ENCODE measurements at regions not wholly inside any gene's neighbourhood (a gene's known extent, or its start where the extent isn't known, plus 50 kb on each side); places are given as distances from the start of the nearest gene placed in this dataset.
"Not testable (repeated sequence)": the region's sequence is repeated elsewhere in the genome, so short reads cannot be mapped to it uniquely, and the experiment has no call there.

DNA sequence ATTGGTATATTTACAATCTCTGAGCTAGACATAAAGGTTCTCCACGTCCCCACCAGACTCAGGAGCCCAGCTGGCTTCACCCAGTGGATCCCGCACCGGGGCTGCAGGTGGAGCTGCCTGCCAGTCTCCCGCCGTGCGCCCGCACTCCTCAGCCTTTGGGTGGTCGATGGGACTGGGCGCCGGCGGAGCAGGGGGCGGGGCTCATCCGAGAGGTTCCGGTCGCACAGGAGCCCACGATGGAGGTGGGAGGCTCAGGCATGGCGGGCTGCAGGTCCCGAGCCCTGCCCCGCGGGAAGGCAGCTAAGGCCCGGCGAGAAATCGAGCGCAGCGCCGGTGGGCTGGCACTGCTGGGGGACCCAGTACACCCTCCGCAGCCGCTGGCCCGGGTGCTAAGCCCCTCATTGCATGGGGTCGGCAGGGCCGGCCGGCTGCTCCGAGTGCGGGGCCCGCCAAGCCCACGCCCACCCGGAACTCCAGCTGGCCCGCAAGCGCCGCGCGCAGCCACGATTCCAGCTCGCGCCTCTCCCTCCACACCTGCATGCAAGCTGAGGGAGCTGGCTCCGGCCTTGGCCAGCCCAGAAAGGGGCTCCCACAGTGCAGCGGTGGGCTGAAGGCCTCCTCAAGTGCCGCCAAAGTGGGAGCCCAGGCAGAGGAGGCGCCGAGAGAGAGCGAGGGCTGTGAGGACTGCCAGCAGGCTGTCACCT lies 396.8 kb upstream of the LCORL start:
- not testable (repeated sequence) for DNase-seq (ENCODE audit: low read depth, low spot score); H3K27ac ChIP-seq

DNA sequence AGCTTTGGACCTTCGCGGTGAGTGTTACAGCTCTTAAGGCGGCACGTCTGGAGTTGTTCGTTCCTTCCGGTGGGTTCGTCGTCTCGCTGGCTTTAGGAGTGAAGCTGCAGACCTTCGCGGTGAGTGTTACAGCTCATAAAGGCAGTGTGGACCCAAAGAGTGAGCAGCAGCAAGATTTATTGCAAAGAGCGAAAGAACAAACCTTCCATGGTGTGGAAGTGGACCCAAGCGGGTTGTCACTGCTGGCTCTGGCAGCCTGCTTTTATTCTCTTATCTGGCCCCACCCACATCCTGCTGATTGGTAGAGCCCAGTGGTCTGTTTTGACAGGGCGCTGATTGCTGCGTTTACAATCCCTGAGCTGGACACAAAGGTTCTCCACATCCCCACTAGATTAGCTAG lies 396.1 kb upstream of the LCORL start:
- not testable (repeated sequence) for DNase-seq (ENCODE audit: low read depth, low spot score); H3K27ac ChIP-seq

DNA sequence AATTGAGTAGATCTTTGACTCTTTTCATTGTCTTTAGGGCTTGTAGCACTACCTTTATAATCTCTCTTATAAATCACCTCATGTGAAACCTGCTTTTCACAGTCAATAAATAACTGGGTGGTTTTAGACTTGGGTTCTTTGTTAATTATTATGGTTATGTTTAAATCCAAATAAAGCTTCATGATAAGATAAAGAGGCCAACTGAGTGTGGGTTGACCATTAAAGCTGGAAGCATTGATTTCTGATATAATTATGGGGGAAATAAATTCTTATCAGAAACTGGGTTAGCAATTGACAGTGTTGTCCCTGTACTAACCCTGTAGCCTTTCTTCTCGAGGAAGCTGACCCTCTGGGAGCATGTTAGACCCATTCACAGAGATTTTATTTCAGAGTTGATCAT lies 384.7 kb upstream of the LCORL start:
- no peak for DNase-seq (ENCODE audit: low read depth, low spot score)

DNA sequence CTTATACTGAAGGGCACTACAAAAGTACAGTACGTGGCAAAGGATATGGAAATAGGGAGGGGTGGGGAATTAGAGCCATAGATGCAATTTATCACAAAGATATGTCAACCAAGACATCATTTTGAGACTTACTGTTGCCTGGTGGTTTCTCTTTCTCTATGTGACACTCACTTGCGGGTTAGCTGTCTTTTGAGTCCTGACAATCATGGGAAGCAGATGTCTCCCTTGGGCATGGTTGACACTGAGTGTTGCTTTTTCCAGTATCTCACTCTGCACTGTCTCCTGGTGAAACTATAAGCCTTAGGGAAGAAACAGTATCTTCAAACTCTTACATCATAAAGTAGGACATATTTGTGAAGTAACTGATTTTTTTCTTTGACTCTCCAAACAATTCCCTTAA lies 383.5 kb upstream of the LCORL start:
- no peak overlapping the region for H3K27ac ChIP-seq
- no peak for DNase-seq (ENCODE audit: low read depth, low spot score)

More for the DNA sequence above, 384.7 kb upstream of the LCORL start:
- no peak overlapping the region for H3K27ac ChIP-seq

DNA sequence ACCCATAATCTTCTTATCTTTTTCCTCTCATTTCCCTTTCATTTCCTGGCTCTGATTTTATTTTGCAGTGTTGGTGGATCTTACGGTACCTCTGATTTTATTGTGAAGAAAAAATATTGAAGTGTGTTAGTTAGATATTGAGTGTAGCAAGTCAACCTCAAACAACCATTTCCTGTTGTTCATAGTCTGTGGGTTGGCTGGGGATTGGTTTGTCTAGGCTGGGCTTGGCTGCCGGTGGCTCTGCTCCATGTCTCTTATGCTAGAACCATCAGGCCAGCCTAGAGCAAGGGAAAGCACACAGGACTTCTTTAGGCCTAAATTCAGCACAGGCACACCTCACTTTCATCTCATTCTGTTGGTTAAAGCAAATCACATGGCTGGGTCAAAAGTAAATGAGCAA lies 383.1 kb upstream of the LCORL start:
- no peak for DNase-seq (ENCODE audit: low read depth, low spot score)
- H3K27ac ChIP-seq = no peak overlapping the region

DNA sequence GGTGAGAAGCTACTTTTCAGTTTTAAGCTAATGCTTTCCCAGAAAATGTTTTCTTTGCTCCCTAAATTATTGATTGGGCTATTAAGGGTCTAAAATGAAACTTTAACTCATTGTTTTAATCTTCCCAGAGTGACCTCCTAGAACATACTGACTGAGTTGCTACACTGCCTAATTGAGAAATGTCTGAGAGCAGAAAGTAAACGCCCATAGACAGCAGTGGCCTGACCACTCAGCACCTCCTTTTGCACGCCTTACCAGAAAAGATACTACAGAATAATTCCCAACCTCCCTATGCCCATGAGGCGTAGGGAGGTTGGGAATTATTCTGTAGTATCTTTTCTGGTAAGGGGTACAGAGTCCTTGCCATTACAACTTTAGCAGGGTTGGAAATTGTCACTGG lies 381.8 kb upstream of the LCORL start:
- no peak for DNase-seq (ENCODE audit: low read depth, low spot score)
- H3K27ac ChIP-seq = no peak overlapping the region

DNA sequence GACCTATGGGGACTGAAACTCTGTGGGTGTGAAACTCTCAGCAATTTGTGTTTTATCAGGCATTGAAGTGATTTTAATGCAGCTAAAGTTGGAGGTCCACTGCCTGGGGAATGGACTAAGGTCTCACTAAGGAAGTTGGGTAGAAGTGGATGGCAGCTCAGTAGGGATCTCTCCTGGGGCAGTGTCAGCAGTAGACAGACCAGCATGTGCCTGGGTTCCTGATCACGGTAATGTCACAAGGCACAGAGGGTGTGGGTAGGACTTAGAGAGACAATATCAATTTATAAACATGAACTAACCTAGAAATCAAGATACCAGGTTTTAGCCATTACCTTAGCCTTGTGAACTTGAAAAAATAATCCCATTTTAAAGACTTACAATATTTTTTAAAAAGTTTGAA lies 380.3 kb upstream of the LCORL start:
- DNase-seq (ENCODE audit: low read depth, low spot score) = no peak
- H3K27ac ChIP-seq = no peak overlapping the region

DNA sequence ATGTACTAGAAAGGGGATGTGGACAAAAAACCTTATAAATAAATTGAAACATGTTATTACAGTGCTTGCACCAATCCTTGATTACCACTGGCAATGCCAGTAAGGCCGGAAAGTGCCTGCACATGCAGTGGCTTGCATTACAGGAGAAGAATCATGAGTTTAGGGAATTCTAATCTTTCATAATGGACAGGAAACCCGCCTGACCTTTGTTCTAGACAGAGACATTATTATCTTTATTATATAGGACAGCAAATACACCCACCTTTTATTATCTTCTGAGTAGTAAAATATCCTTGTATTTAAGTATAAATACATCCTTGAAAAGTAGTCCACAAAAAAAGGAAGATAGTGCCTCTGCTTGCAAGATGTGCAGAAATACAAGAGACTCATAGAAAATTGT lies 379.9 kb upstream of the LCORL start:
- no peak overlapping the region for H3K27ac ChIP-seq
- DNase-seq (ENCODE audit: low read depth, low spot score) = no peak

DNA sequence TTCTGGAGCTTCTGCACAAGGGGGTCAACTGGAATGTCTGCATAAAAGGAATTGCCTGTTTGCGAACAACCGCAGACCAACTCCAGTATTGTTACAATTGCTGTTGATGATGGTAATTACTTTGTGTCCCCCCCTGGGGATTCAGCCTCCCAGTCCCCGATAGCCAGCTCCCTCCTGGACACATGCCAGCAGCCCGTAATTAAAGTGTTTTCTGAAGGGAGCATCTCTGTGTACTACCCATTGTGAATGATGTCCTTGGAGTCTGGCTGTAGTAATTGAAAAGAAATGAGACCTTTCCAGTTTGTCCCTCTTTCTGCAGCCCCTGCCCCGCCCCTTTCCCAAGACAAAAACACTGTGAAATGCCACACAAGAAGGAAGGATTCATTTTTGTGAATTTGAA lies 377.1 kb upstream of the LCORL start:
- no peak for DNase-seq (ENCODE audit: low read depth, low spot score)
- no peak overlapping the region for H3K27ac ChIP-seq

DNA sequence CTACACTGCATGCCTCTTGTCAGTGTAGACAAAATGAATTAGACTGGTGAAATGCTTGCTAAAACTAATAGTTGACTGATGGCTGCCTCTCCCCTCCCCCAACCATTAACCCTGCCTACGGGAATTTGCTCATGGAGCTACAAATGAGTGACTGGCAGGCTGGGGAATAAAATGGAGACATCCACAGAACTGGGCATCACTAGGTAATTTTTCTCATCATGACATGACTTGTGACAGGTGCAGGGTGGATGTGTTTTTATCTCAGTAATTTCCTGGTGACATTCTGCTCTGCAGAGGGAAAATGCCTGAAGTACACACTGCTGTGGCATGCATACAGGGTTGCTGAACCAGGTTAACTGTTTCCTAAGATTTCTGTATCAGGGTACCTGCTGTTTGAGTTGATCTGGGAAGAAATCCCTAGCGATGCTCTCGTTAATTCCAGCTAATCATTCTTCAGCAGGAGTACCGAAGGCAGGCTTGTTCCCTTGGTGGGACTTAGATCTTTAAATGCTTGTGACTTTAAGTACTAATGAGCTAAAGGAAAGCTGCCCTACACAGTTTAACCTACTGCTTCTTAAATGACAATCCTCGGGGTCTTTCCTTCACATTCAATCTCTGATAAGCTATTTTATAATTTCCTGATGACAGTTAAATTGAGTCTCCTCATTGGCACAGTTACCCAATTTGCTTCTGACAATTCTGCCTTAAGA lies 376.3 kb upstream of the LCORL start:
- H3K27ac ChIP-seq = no peak overlapping the region
- DNase-seq (ENCODE audit: low read depth, low spot score) = no peak

DNA sequence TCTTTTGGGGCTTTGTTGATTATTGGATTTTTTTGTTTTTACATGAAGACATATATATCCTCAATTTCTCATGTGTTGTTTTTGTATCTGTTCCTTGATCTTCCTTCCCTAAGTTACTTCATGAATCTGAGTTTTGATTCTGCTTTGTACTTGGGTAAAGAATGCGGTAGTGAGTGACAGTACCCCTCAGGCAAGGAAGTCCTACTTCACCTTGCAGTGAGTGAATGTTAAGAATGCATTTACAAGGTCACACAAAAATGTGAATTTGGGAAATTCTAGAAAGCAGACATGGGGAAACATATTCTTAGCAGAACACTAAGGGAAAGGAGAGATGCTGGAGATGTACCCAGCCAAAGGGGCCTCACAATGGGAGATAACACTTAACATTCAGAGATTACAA lies 373.1 kb upstream of the LCORL start:
- DNase-seq (ENCODE audit: low read depth, low spot score) = no peak
- no peak overlapping the region for H3K27ac ChIP-seq

DNA sequence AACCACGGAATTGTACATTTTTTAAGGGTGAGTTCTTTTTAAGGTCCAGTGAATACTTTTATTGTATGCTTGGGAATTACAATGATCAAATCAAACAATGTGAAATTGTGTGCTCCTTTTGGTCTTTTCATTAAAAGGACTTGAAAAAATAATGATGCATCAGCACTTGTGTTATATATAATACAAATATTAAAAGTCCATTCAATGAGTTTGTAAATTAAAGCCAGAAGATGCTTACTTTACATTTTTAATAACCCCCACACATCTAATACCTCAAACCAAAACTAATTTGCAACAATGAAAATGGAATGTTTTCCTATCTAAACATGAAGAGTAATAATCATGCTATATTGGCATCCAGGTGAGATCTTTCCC lies 369.8 kb upstream of the LCORL start:
- DNase-seq (ENCODE audit: low read depth, low spot score) = no peak

DNA sequence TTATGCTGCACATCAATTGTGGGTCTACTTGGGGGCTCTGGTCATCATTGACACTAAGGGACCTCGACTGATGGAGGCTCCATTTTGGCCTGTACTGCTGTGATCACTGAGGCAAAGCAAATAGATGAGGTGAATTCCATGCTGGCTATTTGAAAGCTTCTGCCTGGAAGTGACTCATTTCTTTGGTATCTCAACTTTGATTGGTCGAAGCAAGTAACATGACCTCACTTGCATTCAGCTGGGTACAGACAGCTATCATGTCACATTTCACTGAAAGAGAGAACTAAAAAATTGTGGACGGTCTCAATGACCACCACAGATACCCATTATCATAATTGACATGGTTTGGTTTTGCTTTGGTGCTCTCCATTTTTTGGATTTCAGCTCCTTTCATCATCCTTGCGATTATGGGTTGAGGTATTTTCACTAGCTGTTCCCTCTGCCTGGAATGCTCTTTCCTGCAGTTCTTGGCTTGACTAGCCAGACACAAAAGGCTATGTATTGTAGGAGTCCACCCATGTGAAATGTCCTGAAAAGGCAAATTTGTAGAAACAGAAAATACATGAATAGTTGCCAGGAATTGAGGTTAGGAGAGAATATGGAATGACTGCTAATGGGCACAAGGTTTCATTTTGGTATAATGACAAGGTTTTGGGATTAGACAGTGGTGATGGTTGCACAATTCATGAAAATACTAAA lies 369.2 kb upstream of the LCORL start:
- DNase-seq (ENCODE audit: low read depth, low spot score) = no peak
- H3K27ac ChIP-seq = no peak overlapping the region

More for the DNA sequence above, 369.8 kb upstream of the LCORL start:
- no peak overlapping the region for H3K27ac ChIP-seq

DNA sequence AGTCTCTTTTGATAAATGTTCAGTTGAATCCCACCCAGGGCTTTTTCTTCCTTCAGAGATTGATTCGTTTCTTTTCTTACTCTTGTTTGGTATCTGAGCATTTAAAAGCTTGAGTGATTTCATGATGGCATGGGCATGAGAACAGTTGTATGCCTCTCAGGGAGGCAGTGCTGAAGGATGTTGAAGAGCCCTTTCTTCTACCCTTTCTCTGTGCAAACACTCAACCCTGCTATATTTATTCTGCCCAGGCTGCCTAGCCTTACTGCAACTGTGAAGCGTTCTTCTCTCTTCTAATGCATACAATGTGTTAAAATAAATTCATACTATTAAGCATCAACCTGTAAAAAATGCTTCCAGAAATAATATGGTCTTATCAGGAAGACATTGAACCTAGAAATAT lies 367.6 kb upstream of the LCORL start:
- no peak for DNase-seq (ENCODE audit: low read depth, low spot score)
- no peak overlapping the region for H3K27ac ChIP-seq

DNA sequence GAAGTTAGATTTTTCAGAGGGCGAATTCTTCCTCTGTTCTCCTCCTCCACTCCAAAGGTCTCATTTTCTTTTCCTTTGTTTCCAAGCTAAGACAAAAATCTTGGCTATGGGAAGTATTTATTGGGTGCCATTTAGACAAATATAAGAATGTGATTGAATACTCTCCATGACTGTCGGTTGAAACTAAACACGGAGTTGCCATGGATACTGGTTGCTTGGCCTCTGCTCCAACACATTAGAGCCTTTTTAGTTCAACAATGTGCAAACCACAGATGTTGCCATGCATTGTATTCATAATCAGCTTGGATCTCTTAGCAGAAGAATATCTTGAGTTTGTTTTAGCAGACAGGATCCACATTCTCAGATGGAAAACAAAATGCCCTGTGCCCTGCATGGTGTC lies 366.5 kb upstream of the LCORL start:
- no peak overlapping the region for H3K27ac ChIP-seq

DNA sequence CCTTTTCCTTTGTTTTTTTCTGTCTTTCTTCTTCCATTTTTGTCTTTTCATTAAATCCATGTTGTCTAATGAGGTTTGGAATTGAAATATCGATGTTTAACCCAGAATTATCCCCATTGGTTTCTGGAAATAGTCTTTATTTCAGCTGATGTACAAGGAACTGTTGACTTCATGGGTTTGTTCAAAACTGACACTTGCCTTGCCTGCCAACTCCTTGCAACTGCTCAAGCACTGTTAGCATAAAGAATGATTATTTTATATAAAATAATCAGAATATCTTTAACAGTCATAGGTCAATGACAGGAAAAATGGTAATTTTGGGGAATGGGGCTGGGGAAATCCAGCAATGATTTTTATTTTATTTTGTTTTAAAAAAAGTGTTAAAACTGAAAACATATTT lies 359.6 kb upstream of the LCORL start:
- no peak for DNase-seq (ENCODE audit: low read depth, low spot score)
- H3K27ac ChIP-seq = no peak overlapping the region

More for the DNA sequence above, 366.5 kb upstream of the LCORL start:
- no peak for DNase-seq (ENCODE audit: low read depth, low spot score)

DNA sequence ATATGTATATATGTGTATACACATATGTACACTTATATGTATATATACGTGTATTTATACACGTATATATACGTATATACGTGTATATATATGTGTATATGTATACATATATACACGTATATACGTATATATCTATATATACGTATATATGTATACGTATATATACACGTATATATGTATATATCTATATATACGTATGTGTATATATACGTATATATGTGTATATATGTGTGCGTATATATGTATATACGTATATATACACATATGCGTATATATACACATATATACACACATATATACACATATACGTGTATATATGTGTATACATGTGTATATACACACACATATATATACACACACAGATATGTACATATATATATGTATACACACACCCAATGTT lies 348.0 kb upstream of the LCORL start:
- DNase-seq (ENCODE audit: low read depth, low spot score) = no peak
- H3K27ac ChIP-seq = no peak overlapping the region

DNA sequence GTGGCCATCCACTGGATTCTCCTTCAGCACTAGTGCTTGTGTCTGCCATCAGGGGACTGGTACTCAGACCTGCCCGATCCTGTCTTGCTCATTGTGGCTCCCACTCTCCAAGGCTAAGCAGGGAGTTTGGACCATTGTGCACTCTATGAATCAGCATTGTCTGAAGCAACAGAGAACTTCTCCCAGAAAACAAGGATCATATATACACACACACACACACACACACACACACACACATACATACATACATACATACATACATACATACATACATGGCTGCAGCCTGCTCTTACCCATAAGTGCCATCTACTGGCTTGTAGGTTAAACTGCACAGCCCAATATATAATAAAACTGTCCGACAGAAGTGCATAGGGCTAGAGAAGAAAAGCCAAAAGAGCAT lies 345.3 kb upstream of the LCORL start:
- peak; percentile 24 for DNase-seq (ENCODE audit: low read depth, low spot score)

DNA sequence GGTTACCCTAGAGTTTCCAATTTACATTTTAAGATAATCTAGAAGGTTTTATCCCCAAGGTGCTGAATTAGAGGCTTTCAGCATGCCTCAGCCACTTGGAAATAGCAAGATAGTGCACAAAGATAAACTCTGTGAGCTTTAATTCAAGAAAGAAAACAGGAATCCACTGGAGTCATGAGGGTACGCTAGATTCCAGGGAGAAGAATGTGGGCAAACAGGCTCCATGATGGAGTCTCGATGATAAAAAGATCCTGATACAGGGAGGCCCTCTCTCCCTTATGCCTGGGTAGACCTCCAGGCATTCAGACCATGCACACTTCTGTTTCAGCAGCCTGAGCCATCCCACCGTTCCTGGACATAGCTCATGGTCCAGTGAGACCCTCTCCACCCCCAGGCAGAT lies 344.6 kb upstream of the LCORL start:
- no peak for DNase-seq (ENCODE audit: low read depth, low spot score)

More for the DNA sequence above, 345.3 kb upstream of the LCORL start:
- no peak overlapping the region for H3K27ac ChIP-seq

DNA sequence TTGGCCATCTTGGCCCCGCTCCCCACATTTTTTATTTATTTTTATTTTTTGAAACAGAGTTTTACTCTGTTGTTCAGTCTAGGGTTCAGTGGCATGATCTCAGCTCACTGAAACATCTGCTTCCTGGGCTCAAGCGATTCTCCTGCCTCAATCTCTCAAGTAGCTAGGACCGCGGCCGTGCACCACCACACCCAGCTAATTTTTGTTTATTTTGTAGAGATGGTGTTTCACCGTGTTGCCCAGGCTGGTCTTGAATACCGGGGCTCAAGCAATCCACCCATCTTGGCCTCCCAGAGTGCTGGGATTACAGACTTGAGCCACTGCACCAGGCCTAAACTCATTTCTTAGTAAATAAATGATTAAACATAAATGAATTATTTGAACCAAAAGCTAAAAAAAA lies 322.0 kb upstream of the LCORL start:
- H3K27ac ChIP-seq = no peak overlapping the region
- no peak for DNase-seq (ENCODE audit: low read depth, low spot score)

More for the DNA sequence above, 344.6 kb upstream of the LCORL start:
- H3K27ac ChIP-seq = no peak overlapping the region

DNA sequence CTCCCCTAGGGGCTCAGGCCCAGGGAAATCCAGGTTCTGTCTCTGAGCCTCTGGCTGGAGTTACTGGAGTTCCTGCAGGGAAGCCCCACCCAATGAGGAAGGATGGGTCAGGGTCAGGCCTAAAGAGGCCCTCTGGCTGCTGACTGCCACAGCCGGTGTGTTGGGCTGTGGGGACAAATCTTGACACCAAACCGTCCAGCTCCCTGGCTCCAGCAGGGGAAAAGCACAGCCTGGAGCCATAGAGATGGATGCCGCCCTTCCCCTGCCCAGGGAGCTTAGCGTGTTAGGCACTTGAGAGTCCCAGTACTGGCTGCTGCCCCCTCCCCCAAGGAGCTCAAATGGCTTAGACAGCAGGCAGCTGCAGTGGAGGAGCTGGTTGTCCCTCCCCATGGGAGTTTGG lies 321.3 kb upstream of the LCORL start:
- H3K27ac ChIP-seq = no peak overlapping the region
- no peak for DNase-seq (ENCODE audit: low read depth, low spot score)

Data from epithelial cell of prostate (primary cell).